GM23338 (cell line): ENCODE measurements at regions not wholly inside any gene's neighbourhood (a gene's known extent, or its start where the extent isn't known, plus 50 kb on each side); places are given as distances from the start of the nearest gene placed in this dataset.

Experiments
- ATAC-seq: fragments of 200-7000 bp; cut with Tn5 transposase; 3 replicates; pipeline ENCODE4 v1.9.1; 2020
- DNase-seq: peaks from one replicate; pipeline ENCODE4 v3.0.0-alpha.2; 2015; ENCODE audit warnings: low spot score
- H2AFZ ChIP-seq: fragments of 200-600 bp; sonication (generic); 2 replicates; pipeline ENCODE4 v1.8.0; 2016; ENCODE audit warnings: antibody characterized with exemption, mild to moderate bottlenecking, moderate library complexity
- H3F3A ChIP-seq: fragments of 200-600 bp; sonication (generic); replicated peaks from 2 replicates; pipeline ENCODE4 v1.8.0; 2017; ENCODE audit warnings: antibody characterized with exemption, mixed run types, low read depth
- H3K27ac ChIP-seq: fragments of 200-600 bp; sonication (generic); 2 replicates; pipeline ENCODE4 v1.6.1; 2016; ENCODE audit warnings: low read depth
- H3K27me3 ChIP-seq: fragments of 200-600 bp; sonication (generic); 2 replicates; pipeline ENCODE4 v1.8.0; 2016; ENCODE audit warnings: mild to moderate bottlenecking, mixed run types, moderate library complexity; ENCODE audit not compliant: insufficient read depth
- H3K36me3 ChIP-seq: fragments of 200-600 bp; sonication (generic); 2 replicates; pipeline ENCODE4 v1.8.0; 2016; ENCODE audit warnings: mild to moderate bottlenecking; ENCODE audit not compliant: insufficient read depth
- H3K4me1 ChIP-seq: fragments of 200-600 bp; sonication (generic); 2 replicates; pipeline ENCODE4 v1.8.0; 2016; ENCODE audit warnings: mild to moderate bottlenecking, moderate library complexity; ENCODE audit not compliant: insufficient read depth
- H3K4me2 ChIP-seq: fragments of 200-600 bp; sonication (generic); 2 replicates; pipeline ENCODE4 v1.7.1; 2017; ENCODE audit warnings: mixed run types
- H3K4me3 ChIP-seq: fragments of 200-600 bp; sonication (generic); 2 replicates; pipeline ENCODE4 v1.6.1; 2016; ENCODE audit warnings: mixed run types
- H3K79me2 ChIP-seq: fragments of 200-600 bp; sonication (generic); replicated peaks from 2 replicates; pipeline ENCODE4 v1.8.0; 2017; ENCODE audit warnings: mild to moderate bottlenecking; ENCODE audit not compliant: insufficient read depth
- H3K9me2 ChIP-seq: fragments of 200-600 bp; sonication (generic); 2 replicates; pipeline ENCODE4 v1.8.0; 2017; ENCODE audit not compliant: insufficient read depth
- H4K20me1 ChIP-seq: fragments of 200-600 bp; sonication (generic); replicated peaks from 2 replicates; pipeline ENCODE4 v1.8.0; 2017; ENCODE audit warnings: mild to moderate bottlenecking; ENCODE audit not compliant: insufficient read depth
- H3K27ac Mint-ChIP-seq: 2 replicates; pipeline ENCODE4 v1.8.0; 2020; ENCODE audit warnings: inconsistent platforms, mild to moderate bottlenecking, moderate library complexity, mixed read lengths
- H3K27me3 Mint-ChIP-seq: 3 replicates; pipeline ENCODE4 v1.8.0; 2022; ENCODE audit warnings: low read depth, mild to moderate bottlenecking, moderate library complexity, mixed read lengths, inconsistent platforms; ENCODE audit not compliant: insufficient read depth, poor library complexity
- H3K36me3 Mint-ChIP-seq: 3 replicates; pipeline ENCODE4 v1.8.0; 2021; ENCODE audit warnings: low read depth, mild to moderate bottlenecking, inconsistent platforms, moderate library complexity, mixed read lengths
- H3K4me1 Mint-ChIP-seq: 3 replicates; pipeline ENCODE4 v1.8.0; 2020; ENCODE audit warnings: mild to moderate bottlenecking, inconsistent platforms, mixed read lengths
- H3K4me3 Mint-ChIP-seq: 3 replicates; pipeline ENCODE4 v1.8.0; 2021; ENCODE audit warnings: moderate library complexity, mild to moderate bottlenecking, inconsistent platforms, mixed read lengths
- H3K9me3 Mint-ChIP-seq: 3 replicates; pipeline ENCODE4 v1.8.0; 2020; ENCODE audit warnings: moderate library complexity, mild to moderate bottlenecking, inconsistent platforms, mixed read lengths
- EZH2 ChIP-seq: fragments of 200-600 bp; sonication (generic); IDR thresholded peaks from one replicate; pipeline ENCODE4 v1.8.0; 2017; ENCODE audit warnings: antibody characterized with exemption, mild to moderate bottlenecking, low read depth; ENCODE audit not compliant: unreplicated experiment
- STAT1 ChIP-seq: IDR thresholded peaks from one replicate; pipeline ENCODE4 v1.6.1; 2016; ENCODE audit warnings: antibody characterized with exemption; ENCODE audit not compliant: unreplicated experiment
- ZNF114 ChIP-seq: fragments of 250-450 bp; sonication (Bioruptor Pico); IDR thresholded peaks from 2 replicates; pipeline ENCODE4 v1.5.0; 2020; ENCODE audit warnings: mild to moderate bottlenecking, moderate library complexity
- ZNF331 ChIP-seq: fragments of 250-450 bp; sonication (Bioruptor Pico); IDR thresholded peaks from 2 replicates; pipeline ENCODE4 v1.5.0; 2020; ENCODE audit warnings: low read depth, mild to moderate bottlenecking, moderate library complexity
- TF ChIP-seq, protein P1 (sequence below): IDR thresholded peaks from one replicate; pipeline ENCODE4 v1.6.1; 2018; ENCODE audit warnings: antibody characterized with exemption; ENCODE audit not compliant: unreplicated experiment
- TF ChIP-seq, protein P2 (sequence below): IDR thresholded peaks from 2 replicates; pipeline ENCODE4 v1.6.1; 2016; ENCODE audit warnings: antibody characterized with exemption
- TF ChIP-seq, protein P3 (sequence below), 2 experiments: fragments of 200-600 bp in 1 of 2; sonication (generic) in 1 of 2; conservative IDR thresholded peaks; 2 replicates each; pipeline versions ENCODE4 v1.5.1 to v1.6.1; 2016 to 2017; ENCODE audit warnings: antibody characterized with exemption in 2 of 2, low read depth in 2 of 2, mild to moderate bottlenecking in 2 of 2, moderate library complexity in 1 of 2

DNA sequence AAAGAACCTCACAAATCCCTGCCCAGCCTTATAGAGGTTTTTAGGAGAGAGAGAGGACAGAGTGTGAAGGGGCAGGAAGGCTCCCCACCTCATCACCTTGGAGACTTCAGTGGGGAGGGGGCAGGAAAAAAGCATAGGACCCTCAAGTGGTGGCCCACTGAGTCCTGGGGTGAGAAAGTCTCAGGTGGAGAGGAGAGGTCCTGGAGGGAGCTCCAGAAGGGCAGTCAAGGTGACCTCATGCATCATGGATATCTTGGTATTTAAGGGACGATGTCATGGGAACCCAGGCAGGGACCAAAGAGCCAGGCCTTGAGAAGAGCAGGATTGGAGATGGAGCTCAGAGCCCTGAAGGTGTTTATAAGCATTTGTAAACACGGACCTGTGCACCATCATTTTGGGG lies 204.5 kb downstream of the SLC4A3 start (continued):
- TF ChIP-seq, protein P1, sequence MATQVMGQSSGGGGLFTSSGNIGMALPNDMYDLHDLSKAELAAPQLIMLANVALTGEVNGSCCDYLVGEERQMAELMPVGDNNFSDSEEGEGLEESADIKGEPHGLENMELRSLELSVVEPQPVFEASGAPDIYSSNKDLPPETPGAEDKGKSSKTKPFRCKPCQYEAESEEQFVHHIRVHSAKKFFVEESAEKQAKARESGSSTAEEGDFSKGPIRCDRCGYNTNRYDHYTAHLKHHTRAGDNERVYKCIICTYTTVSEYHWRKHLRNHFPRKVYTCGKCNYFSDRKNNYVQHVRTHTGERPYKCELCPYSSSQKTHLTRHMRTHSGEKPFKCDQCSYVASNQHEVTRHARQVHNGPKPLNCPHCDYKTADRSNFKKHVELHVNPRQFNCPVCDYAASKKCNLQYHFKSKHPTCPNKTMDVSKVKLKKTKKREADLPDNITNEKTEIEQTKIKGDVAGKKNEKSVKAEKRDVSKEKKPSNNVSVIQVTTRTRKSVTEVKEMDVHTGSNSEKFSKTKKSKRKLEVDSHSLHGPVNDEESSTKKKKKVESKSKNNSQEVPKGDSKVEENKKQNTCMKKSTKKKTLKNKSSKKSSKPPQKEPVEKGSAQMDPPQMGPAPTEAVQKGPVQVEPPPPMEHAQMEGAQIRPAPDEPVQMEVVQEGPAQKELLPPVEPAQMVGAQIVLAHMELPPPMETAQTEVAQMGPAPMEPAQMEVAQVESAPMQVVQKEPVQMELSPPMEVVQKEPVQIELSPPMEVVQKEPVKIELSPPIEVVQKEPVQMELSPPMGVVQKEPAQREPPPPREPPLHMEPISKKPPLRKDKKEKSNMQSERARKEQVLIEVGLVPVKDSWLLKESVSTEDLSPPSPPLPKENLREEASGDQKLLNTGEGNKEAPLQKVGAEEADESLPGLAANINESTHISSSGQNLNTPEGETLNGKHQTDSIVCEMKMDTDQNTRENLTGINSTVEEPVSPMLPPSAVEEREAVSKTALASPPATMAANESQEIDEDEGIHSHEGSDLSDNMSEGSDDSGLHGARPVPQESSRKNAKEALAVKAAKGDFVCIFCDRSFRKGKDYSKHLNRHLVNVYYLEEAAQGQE = no peak
- TF ChIP-seq ZNF331 (CRISPR knock-in tag) (no peak), STAT1 (no peak), ZNF114 (CRISPR knock-in tag) (no peak), EZH2 (no peak)
- TF ChIP-seq, protein P2, sequence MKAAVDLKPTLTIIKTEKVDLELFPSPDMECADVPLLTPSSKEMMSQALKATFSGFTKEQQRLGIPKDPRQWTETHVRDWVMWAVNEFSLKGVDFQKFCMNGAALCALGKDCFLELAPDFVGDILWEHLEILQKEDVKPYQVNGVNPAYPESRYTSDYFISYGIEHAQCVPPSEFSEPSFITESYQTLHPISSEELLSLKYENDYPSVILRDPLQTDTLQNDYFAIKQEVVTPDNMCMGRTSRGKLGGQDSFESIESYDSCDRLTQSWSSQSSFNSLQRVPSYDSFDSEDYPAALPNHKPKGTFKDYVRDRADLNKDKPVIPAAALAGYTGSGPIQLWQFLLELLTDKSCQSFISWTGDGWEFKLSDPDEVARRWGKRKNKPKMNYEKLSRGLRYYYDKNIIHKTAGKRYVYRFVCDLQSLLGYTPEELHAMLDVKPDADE = no peak
- TF ChIP-seq, protein P3, sequence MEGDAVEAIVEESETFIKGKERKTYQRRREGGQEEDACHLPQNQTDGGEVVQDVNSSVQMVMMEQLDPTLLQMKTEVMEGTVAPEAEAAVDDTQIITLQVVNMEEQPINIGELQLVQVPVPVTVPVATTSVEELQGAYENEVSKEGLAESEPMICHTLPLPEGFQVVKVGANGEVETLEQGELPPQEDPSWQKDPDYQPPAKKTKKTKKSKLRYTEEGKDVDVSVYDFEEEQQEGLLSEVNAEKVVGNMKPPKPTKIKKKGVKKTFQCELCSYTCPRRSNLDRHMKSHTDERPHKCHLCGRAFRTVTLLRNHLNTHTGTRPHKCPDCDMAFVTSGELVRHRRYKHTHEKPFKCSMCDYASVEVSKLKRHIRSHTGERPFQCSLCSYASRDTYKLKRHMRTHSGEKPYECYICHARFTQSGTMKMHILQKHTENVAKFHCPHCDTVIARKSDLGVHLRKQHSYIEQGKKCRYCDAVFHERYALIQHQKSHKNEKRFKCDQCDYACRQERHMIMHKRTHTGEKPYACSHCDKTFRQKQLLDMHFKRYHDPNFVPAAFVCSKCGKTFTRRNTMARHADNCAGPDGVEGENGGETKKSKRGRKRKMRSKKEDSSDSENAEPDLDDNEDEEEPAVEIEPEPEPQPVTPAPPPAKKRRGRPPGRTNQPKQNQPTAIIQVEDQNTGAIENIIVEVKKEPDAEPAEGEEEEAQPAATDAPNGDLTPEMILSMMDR (conservative IDR thresholded peaks at IDR 0.05; ENCODE audit: low read depth in 2 of 2) = no peak

DNA sequence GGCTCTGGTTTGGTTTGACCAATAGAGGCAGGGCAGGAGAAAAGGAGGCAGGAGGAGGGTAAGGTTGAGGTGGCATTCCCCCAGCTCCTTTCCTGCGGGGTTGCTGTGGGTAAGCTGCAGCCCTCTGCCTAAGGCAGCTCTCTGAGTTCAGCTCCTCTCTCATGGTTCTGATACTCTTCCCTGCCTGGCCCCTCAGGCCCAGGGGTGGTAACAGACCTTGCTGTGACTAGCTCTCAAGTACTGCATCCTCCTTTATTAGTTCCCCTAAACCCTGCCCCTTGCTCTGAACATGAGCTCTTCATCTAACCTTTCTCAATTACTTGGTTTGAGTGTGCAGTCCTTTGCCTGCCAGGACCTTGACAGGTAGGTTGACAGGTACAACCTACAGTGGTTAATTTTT lies 205.5 kb downstream of the SLC4A3 start:
- no peak for DNase-seq
- ATAC-seq = no peak
- H3K27ac ChIP-seq = no peak overlapping the region
- no peak overlapping the region for H3K4me2 ChIP-seq
- no peak overlapping the region for H2AFZ ChIP-seq
- no peaks in the 10 kb centered on the region for H3K79me2 ChIP-seq
- H3K36me3 ChIP-seq = no peaks in the 10 kb centered on the region
- H3K4me3 Mint-ChIP-seq = no peak overlapping the region
- H3K4me1 Mint-ChIP-seq = no peaks in the 10 kb centered on the region
- no peaks in the 10 kb centered on the region for H3K27me3 Mint-ChIP-seq
- no peaks in the 10 kb centered on the region for H4K20me1 ChIP-seq
- H3K27me3 ChIP-seq = no peaks in the 10 kb centered on the region
- H3K36me3 Mint-ChIP-seq = no peaks in the 10 kb centered on the region
- no peaks in the 10 kb centered on the region for H3K9me2 ChIP-seq
- TF ChIP-seq, protein P1 = no peak
- TF ChIP-seq, protein P3 (conservative IDR thresholded peaks at IDR 0.05; ENCODE audit: low read depth in 2 of 2) = no peak
- H3K4me3 ChIP-seq = no peak overlapping the region
- no peaks in the 10 kb centered on the region for H3K4me1 ChIP-seq
- H3K9me3 Mint-ChIP-seq = no peaks in the 10 kb centered on the region
- H3K27ac Mint-ChIP-seq = no peak overlapping the region
- no peaks in the 10 kb centered on the region for H3F3A ChIP-seq
